Activated CD4-positive, alpha-beta T cell treated with anti-CD3 and anti-CD28 coated beads, Interleukin-2, amount 50 U/mL, for 48 hours (primary cell): ENCODE measurements at regions not wholly inside any gene's neighbourhood (a gene's known extent, or its start where the extent isn't known, plus 50 kb on each side); places are given as distances from the start of the nearest gene placed in this dataset.

Source experiments
- DNase-seq, 2 experiments: peaks; one replicate each; pipeline ENCODE4 v3.0.0-alpha.2; 2020

DNA sequence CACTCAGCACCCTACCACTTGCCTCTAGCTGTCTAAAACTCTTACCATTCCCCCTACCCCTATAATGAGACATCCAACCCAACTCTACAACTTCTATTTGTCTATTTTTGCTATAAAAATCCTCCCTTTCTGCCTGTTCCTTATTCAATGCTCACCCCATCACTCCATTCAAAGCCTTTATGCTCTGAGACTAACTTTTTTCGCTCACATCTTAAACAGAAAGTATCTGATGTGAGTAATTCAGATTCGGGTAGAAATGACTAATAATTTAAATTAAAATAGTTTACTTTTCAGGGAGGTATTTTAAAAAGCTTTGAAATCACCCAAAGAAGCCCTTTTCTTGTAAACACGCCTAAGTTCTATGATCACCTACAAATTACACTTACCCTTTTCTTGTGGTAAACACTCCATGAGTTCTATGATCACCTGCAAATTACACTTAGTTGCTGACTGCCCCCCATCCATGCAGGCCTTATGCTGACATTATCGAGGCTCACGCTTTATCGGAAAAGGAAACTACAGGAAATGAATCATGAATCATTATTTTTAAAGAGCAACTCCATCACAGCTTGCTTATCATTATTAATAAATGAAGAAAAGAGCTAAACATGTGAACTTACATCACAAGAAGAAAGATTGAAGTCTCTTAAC, 168.7 kb upstream of the PPP1R2C start:
- DNase-seq: no peak

- DNase-seq: no peak
These were observed 171.0 kb upstream of the PPP1R2C start for GRCh38 chrX:42948723-42949657.

- DNase-seq: no peak
These were observed 173.8 kb upstream of the PPP1R2C start for GRCh38 chrX:42951747-42952146.

- DNase-seq: no peak
These were observed 174.7 kb upstream of the PPP1R2C start for GRCh38 chrX:42952621-42953020.

DNA sequence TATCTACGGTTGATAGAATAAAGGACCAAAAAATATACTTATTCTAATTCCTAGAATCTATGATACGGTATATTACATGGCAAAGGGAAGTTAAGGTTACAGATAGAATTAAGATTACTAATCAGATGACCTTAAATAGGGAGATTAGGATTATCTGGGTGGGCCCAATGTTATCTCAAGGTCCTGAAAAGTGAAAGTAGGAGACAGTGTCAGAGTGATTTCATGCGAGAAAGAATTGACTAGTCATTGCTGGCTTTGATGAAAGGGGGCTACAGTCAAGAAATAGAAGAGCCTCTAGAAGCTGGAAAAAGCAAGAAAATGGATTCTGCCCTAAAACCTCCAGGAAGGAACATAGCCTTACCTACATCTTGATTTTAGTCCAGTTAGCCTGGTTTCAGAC, 176.9 kb upstream of the PPP1R2C start:
- DNase-seq: no peak

- no peak for DNase-seq
These were observed 177.4 kb upstream of the PPP1R2C start for GRCh38 chrX:42955349-42955748.

- DNase-seq: no peak
These were observed 189.8 kb upstream of the PPP1R2C start for GRCh38 chrX:42967681-42968300.

GRCh38 chrX:42973321-42973720, 195.4 kb upstream of the PPP1R2C start:
- DNase-seq: no peak

- DNase-seq: no peak
These were observed 197.9 kb upstream of the PPP1R2C start for GRCh38 chrX:42975906-42976305.

DNA sequence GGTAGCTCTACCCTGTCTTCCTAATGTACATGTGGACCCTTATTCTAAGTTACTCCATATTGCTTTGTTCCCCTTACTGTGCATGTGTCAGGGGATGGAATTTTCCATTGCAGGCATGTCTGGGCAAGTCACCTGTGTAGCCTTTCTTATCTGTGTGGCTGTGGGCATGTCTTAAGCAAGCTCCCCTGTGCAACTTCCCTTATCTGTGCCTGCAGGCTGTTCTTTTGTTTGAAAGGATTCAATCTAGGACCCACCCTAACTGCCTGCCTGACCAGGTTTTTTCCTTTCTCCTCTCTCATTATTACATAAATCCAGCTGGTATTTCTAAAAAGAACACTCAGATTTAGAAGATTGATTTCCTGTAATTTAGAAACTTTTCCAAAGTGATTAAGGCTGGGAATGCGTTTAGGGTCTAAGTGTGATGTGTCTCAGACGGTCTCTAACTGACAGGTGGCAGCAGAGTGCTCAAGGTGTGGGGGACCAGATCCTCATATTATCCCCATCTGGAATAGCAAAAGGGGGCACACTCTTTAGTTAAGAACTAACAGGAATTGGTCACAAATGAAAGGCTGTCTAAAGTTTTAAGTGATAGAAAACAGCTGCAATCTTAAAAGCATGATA, 198.9 kb upstream of the PPP1R2C start:
- no peak for DNase-seq

DNA sequence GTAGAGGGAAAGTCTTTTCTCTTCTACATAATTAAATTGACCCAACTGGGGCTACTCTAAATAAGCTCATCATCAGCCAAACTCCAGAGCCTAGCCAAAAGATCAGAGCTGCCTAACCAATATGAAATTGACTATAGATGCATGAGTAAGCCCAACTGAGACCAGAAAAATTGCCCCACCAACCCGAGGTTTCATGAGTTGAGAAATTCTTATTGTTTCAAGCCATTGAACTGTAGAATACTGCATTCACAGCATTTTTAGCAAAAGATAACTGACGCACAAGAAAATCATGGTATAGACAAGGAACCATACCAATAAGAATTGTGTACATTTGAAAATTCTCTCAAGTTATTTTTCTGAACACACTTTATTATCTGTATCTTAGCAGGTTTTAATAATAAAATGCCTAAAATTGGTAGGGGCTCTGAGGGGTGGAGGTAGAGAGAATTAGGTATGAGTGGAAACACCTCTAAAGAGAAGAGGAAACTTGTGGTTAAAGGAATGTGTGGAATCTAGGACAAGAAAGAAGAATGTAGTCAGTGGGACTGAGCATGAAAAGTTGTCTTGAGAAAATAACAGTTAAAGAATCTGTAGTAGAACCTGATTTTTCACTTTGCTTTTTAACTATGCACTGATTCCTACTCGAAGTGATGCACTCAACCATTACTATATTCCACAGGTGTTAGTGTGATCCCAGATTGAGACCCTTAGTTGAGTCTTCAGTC, 200.9 kb upstream of the PPP1R2C start:
- no peak for DNase-seq

GRCh38 chrX:42988700-42989099, 210.7 kb upstream of the PPP1R2C start:
- DNase-seq: no peak

GRCh38 chrX:42992199-42992943, 214.4 kb upstream of the PPP1R2C start:
- no peak for DNase-seq

DNA sequence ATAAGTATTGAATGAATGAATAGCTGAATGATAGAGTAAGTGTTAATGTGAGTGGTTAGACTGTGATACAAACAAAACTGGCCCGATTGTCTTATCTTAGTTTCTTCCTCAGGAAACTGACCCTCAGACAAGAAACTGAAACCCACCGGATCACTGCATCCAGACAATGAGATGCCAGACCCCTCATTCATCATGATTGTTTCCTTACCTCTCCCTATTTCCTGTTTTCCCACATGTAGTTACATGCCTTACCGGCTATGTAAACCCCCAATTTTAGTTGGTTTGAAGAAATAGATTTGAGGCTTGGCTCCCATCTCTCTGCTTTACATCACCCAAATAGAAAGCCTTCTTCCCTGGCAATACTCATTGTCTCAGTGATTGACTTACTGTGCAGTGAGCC, 218.9 kb upstream of the PPP1R2C start:
- DNase-seq: no peak

DNA sequence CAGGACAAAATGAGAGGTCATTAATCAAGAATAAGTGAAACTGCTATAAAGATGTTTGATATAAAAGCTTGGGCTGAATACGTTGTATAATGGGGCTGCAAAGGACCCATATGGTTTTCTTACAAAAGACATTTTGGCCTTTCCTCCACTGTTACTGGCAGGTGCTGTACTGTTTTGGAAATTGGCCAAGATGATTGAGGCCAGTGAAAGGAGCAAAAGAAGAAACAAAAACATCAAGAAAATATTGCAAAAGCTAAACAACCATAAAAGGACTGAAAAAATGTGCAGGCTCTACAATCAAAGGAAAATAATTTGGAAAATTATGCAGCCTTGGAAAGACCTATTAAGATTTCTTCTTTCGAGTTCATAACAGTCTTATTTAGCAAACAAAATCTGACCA, 222.2 kb upstream of the PPP1R2C start:
- DNase-seq: no peak

DNA sequence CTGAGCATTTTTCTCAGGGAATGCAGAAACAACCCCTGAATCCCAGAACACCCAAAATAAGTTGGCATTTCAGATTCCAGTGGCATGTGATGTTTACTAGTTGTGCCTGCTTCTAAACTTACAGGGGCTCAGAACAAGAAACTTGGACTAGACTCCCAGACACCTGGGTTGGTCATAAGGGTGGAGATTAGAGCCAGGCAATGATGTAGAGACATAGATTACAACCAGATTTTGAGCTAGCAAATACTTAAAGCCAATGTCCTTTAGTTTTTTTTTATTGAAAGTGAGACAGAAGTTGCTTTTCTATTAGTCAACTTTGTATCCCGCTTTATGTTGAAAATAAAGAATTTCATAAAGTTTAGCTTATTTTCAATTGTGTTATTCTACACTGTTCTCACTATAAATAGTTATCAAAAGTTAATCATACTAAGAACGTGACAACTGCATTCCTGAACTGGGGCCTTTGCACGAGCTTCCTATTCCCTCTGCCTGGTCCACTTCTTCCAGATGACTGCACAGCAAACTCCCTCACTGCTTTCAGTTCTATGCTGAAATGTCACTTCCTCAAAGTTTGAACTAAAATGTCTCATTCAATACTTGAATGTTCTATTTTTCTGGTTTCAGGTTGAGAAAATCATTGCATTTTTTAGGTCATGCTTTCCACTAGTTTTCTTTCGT, 224.7 kb upstream of the PPP1R2C start:
- no peak for DNase-seq

DNA sequence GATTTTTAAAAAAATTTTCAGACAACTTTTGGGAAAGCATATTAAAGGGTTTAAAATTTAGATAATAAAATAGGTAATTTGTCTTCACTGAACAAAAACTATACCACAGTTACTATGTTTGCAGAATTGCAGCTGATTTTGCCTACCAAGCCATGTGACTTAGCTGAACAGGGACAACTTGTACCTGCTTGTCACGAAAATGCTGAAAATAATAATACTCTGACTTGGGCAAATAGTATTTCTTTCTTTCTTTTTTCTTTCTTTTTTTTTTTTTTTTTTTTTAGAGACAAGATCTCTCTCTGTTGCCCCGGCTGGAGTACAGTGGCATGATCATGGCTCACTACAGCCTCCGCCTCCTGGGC, 225.2 kb upstream of the PPP1R2C start:
- DNase-seq: no peak

DNA sequence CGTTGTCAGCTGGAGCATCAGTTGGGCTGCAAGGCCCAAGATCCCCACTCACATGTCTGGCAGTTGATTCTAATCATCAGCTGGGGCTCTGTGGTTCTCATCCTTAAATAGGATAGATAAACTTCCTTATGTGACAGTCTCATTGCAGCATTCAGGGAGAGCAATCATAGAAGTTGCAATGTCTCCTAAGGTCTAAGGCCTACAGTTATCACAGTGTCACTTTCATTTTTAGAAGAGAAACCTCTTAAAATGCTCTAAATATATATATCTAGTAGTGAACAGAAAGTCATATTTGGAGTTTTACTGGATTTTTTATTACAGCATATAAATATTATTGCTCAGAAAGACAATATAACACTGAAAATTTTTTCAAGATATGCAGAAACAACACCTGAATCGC, 226.0 kb upstream of the PPP1R2C start:
- DNase-seq: no peak

- DNase-seq: no peak
These were observed 227.6 kb upstream of the PPP1R2C start for GRCh38 chrX:43005561-43005960.

DNA sequence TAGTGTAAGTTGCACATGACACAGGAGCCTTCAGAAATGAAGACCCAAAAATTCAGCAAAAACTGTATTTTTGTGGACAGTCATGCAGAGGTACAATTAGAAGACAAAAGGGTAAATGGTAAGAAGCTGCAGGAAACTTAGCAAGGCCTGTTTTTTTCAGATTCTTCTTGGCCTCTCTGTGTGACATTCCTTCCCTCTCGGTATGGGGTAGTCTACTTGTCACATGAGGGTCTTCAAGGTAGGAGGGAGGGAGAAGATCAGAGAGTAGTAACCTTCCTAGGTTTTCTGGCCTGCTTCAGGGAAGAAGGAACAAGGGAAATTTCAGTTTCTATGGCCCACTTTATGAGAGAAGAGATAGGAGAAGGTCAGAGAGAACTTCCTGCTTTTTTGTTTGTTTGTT, 230.4 kb upstream of the PPP1R2C start:
- no peak for DNase-seq

DNA sequence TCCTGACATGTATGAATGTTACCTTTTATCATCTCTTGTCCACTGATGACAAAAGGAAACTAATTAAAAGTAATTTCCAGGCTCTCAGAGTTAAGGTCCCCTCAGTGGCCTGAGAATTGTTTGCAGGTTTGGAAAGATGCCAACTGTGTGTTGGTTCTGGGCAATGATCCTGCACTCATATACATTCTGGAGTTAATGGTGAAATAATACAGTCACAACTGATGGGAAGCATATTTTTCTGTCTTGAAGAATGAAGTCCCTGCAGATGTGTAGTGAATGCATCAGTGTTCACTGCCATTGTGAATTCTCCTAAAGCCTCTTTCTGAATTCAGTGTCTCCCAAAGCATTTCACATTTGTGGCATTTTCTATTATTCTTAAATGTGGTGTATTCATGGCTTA, 238.1 kb upstream of the PPP1R2C start:
- DNase-seq: no peak

- DNase-seq: no peak
These were observed 240.1 kb upstream of the PPP1R2C start for GRCh38 chrX:43018031-43018430.
